DMS153 treated with DMSO at 0.1 percent for 48 hours (cell line): ENCODE measurements at regions not wholly inside any gene's neighbourhood (a gene's known extent, or its start where the extent isn't known, plus 50 kb on each side); places are given as distances from the start of the nearest gene placed in this dataset.

Experiments used
- DNase-seq: peaks from one replicate; lab custom pipeline; 2025; ENCODE audit not compliant: unreplicated experiment; lab: John Stamatoyannopoulos, UW

DNA sequence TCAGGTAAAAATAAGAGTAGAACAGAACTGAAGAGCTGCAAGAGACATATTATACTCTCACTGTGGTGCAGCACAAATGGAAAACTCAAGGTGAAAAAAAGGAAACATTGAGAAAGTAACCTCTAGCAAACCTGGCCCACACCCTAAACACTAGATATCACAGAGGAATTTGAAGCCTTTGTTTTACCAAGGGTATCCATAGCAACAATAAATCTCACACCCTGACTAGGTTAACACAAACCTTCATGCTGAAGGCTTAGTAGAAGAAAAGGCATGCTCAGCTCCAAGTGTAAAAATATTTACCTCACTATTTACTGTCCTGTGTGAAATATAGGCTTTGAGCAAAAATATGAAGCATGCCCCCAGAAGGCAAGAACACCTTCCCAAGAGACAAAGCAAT is 61.9 kb upstream of the TAB3 start:
- no peak for DNase-seq

DNA sequence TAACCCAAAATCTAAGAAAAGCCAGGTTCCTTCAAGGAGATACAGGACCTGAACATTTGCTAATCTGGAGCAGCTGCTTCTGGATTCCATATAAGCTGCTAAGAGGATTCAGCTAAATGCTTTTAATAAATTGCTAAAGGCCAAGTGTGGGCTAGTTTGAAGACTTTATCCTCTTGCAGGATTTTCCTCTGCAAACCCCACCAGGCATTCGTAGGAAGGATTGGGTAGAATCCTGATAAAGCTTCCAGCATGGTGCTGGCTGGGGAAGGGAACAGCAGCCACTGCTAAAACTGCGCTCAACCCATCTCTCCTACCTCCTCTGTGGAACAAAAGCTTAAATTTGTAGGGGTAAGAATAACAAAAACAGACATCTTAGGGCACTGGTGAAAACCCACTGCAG is 61.3 kb upstream of the TAB3 start:
- no peak for DNase-seq

- DNase-seq, result no peak
Measured at GRCh38 chrX:30949554-30949953, 60.5 kb upstream of the TAB3 start.

- DNase-seq, result no peak
Measured at GRCh38 chrX:30948626-30949025, 59.6 kb upstream of the TAB3 start.

DNA sequence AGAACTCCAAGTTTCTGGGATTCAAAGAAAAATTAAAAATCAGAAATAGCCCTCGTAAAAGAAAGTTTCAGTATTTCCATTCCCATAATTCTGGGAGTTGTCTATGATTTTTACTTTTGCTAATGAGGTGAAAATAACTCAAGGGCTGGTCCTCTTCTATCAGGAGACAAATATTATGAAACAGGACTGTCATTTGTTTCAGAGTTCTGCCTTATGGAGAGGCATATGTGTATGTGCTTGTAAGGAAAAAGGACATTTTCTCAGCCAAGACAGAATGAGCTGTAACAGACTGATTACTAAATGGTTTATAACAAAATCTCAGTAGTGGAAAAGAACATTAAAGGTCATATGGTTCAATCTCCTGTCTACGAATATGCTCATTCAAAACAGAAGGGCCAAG is 59.0 kb upstream of the TAB3 start:
- DNase-seq, result no peak

GRCh38 chrX:30943984-30944383 is 54.9 kb upstream of the TAB3 start:
- no peak for DNase-seq

DNA sequence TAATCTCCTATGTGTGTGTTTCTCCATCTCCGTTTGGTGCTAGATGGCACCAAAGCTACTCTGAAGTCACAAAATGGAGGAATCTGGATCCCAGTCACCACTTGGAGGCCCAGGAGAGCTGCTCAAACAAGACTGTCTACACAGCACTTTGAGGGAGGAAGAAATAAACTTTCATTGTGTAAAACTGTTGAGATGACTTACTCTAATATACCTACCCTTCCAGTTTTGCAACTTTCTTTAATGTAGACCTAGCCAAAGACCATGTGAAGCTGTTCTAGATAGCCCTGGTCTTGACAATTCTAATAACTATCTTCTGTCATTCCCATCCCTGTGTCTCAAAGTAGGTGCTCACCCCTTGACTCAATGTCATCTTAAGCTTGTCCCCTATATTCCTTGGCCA is 52.8 kb upstream of the TAB3 start:
- DNase-seq, result no peak

DNA sequence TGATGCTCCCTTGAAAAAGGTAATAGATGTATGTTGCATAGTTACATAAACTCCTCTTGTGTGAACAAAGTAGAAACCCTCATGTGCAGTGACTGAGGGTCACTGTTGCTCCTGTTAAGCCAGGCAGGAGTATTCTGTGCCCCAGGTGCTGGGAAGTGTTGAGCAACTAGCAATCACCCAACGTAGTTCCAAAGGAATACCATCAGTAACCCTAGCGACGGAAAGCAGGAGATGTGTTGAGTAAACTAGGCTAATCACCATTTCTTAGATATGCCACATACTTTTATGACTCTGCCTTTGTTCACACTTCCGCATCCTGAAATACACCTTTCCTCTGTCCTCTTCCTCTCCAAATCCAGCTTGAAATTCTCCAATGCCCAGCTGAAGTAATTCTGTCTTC is 50.9 kb upstream of the TAB3 start:
- DNase-seq, result no peak
